Uterus (tissue), 3 donors: ENCODE measurements at regions not wholly inside any gene's neighbourhood (a gene's known extent, or its start where the extent isn't known, plus 50 kb on each side); places are given as distances from the start of the nearest gene placed in this dataset.

ENCODE experiments used
- DNase-seq, 2 donors: peaks; one replicate each; pipeline ENCODE4 v3.0.0-alpha.2; 2019 to 2020
- H3K27ac ChIP-seq, 2 donors: fragments of 200-600 bp; sonication (generic); 1 replicate in 1 of 2; 2 replicates in 1 of 2; pipeline ENCODE4 v1.5.1; 2016 to 2018
- H3K27me3 ChIP-seq, 2 donors: fragments of 200-600 bp; sonication (generic); one replicate each; pipeline ENCODE4 v1.5.1; 2018 to 2019; ENCODE audit warnings: control low read depth in 1 of 2
- H3K36me3 ChIP-seq, 2 donors: fragments of 200-600 bp; sonication (generic); one replicate each; pipeline ENCODE4 v1.5.1; 2019; ENCODE audit warnings: control low read depth in 1 of 2
- H3K4me1 ChIP-seq, 2 donors: fragments of 200-600 bp; sonication (generic); one replicate each; pipeline ENCODE4 v1.5.1; 2018 to 2019; ENCODE audit warnings: control low read depth in 1 of 2
- H3K4me3 ChIP-seq, 2 donors: fragments of 200-600 bp; sonication (generic); 1 replicate in 1 of 2; 2 replicates in 1 of 2; pipeline ENCODE4 v1.5.1; 2018 to 2019; ENCODE audit warnings: mild to moderate bottlenecking in 1 of 2
- H3K9me3 ChIP-seq, 2 donors: fragments of 200-600 bp; sonication (generic); one replicate each; pipeline ENCODE4 v1.5.1; 2019; ENCODE audit warnings: control low read depth in 1 of 2
- CTCF ChIP-seq, 4 experiments: fragments of 200-600 bp in 2 of 4; fragments of 450-650 bp in 2 of 4; sonication (generic) in 2 of 4; IDR thresholded peaks; one replicate each; pipeline ENCODE4 v1.5.1; 2016 to 2019; ENCODE audit warnings: antibody characterized with exemption in 4 of 4, mild to moderate bottlenecking in 2 of 4, moderate library complexity in 1 of 4
- POLR2A ChIP-seq, 2 donors: fragments of 450-650 bp; IDR thresholded peaks; one replicate each; pipeline ENCODE4 v1.6.1; 2016; ENCODE audit warnings: antibody characterized with exemption in 2 of 2, mild to moderate bottlenecking in 1 of 2, moderate library complexity in 1 of 2
- intact Hi-C: fragments of 100-400 bp; cut with DNase I; formaldehyde crosslinking; loops from one replicate; pipeline ENCODE4 v1.15.1; 2023; ENCODE audit warnings: low total_unique reads
- donor health status: DM: yes; HTN: yes; CAD: no.

GRCh38 chr10:59085711-59086502 lies 90.5 kb upstream of the PHYHIPL start:
- DNase-seq = no peak
- Histone ChIP-seq H3K27ac (no peak overlapping the region), H3K4me1 (no peaks in the 10 kb centered on the region), H3K27me3 (no peaks in the 10 kb centered on the region), H3K9me3 (no peaks in the 10 kb centered on the region), H3K4me3 (no peak overlapping the region), H3K36me3 (no peaks in the 10 kb centered on the region)
- intact Hi-C loops = loop anchor here (10.0 kb wide), 1 partner anchor 581 kb away; no protein-coding TSS in a partner anchor
- TF ChIP-seq CTCF (IDR thresholded peaks at IDR 0.05) (no peak), POLR2A (IDR thresholded peaks at IDR 0.05) (no peak)

- Histone ChIP-seq H3K4me3 (no peak overlapping the region), H3K4me1 (no peaks in the 10 kb centered on the region), H3K27me3 (no peaks in the 10 kb centered on the region), H3K27ac (no peak overlapping the region), H3K9me3 (no peaks in the 10 kb centered on the region), H3K36me3 (no peaks in the 10 kb centered on the region)
- TF ChIP-seq CTCF (IDR thresholded peaks at IDR 0.05) = no peak
- TF ChIP-seq POLR2A (IDR thresholded peaks at IDR 0.05) = no peak
- intact Hi-C loops = loop anchor here (10.0 kb wide), 1 partner anchor 583 kb away; no protein-coding TSS in a partner anchor
- DNase-seq = no peak
These were observed 89.0 kb upstream of the PHYHIPL start for GRCh38 chr10:59087486-59087885.

GRCh38 chr10:59088912-59089573 lies 87.4 kb upstream of the PHYHIPL start:
- H3K27ac ChIP-seq = no peak overlapping the region
- no peaks in the 10 kb centered on the region for H3K27me3 ChIP-seq
- intact Hi-C loops = loop anchor here (10.0 kb wide), 1 partner anchor 584 kb away; no protein-coding TSS in a partner anchor
- DNase-seq = no peak
- no peaks in the 10 kb centered on the region for H3K4me1 ChIP-seq
- H3K4me3 ChIP-seq = no peak overlapping the region
- H3K9me3 ChIP-seq = no peaks in the 10 kb centered on the region
- TF ChIP-seq CTCF (IDR thresholded peaks at IDR 0.05) = no peak
- no peak for TF ChIP-seq POLR2A (IDR thresholded peaks at IDR 0.05)
- no peaks in the 10 kb centered on the region for H3K36me3 ChIP-seq

- Histone ChIP-seq H3K4me3 (no peak overlapping the region), H3K27ac (no peak overlapping the region), H3K36me3 (no peaks in the 10 kb centered on the region), H3K4me1 (no peaks in the 10 kb centered on the region), H3K9me3 (no peaks in the 10 kb centered on the region), H3K27me3 (no peaks in the 10 kb centered on the region)
- intact Hi-C loops = no loop called here
- no peak for TF ChIP-seq POLR2A (IDR thresholded peaks at IDR 0.05)
- TF ChIP-seq CTCF (IDR thresholded peaks at IDR 0.05) = no peak
- DNase-seq = no peak
These were observed 85.4 kb upstream of the PHYHIPL start for GRCh38 chr10:59090817-59091622.
